ENCODE measurements at regions not wholly inside any gene's neighbourhood (a gene's known extent, or its start where the extent isn't known, plus 50 kb on each side); places are given as distances from the start of the nearest gene placed in this dataset.

DNA sequence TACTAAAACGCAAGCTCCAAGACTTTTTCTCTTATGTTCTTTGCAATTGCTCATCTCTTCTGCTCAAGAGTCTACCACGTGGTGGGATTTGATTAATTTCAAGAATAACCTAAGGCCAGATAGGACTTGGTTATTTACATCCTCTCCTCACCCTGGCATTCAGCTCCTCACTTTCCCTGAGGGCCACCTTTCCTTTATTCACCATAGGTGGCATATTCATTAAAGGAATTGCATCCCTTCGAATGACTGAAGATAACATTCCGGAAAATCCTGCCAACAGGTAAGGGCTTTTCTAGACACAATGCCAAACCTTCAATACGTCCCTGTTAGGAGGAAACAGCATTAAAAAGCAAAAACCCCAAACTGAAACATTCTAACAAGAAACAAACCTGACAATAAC, 220.0 kb upstream of the KBTBD8 start:
- Histone ChIP-seq H3K4me1 (no peaks in the 10 kb centered on the region), H3K27ac (no peak overlapping the region), H3K9ac (ENCODE audit: low read depth in 2 of 2, low read length in 2 of 2) (no peak overlapping the region), H3K9me3 (no peaks in the 10 kb centered on the region), H3K27me3 (no peaks in the 10 kb centered on the region), H3K4me3 (no peak overlapping the region), H3K36me3 (no peaks in the 10 kb centered on the region)
- TF ChIP-seq, protein P1, sequence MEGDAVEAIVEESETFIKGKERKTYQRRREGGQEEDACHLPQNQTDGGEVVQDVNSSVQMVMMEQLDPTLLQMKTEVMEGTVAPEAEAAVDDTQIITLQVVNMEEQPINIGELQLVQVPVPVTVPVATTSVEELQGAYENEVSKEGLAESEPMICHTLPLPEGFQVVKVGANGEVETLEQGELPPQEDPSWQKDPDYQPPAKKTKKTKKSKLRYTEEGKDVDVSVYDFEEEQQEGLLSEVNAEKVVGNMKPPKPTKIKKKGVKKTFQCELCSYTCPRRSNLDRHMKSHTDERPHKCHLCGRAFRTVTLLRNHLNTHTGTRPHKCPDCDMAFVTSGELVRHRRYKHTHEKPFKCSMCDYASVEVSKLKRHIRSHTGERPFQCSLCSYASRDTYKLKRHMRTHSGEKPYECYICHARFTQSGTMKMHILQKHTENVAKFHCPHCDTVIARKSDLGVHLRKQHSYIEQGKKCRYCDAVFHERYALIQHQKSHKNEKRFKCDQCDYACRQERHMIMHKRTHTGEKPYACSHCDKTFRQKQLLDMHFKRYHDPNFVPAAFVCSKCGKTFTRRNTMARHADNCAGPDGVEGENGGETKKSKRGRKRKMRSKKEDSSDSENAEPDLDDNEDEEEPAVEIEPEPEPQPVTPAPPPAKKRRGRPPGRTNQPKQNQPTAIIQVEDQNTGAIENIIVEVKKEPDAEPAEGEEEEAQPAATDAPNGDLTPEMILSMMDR (IDR thresholded peaks at IDR 0.05), result no peak
- no peak for DNase-seq
- intact Hi-C loops (cut with DNase I), result no loop called here

DNA sequence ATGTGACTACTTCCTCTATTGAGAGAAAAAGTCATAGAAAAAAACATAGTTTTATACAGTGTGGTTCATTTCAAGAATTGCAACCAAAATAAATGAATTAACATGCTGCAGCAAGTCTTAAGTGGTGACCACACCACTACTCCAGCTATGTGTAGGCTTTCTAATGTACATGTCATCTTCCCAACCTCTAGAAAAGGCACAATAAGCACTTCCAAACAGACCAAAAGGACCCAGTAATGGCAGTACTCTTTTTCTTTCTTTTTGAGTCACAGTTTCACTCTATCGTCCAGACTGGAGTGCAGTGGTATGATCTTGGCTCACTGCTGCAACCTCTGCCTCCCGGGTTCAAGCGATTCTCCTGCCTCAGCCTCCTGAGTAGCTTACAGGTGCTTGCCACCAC, 219.3 kb upstream of the KBTBD8 start:
- H3K4me1 ChIP-seq, result no peaks in the 10 kb centered on the region
- no peak overlapping the region for H3K27ac ChIP-seq
- H3K4me3 ChIP-seq, result no peak overlapping the region
- H3K9me3 ChIP-seq, result no peaks in the 10 kb centered on the region
- TF ChIP-seq, protein P1 (IDR thresholded peaks at IDR 0.05), result no peak
- H3K36me3 ChIP-seq, result no peaks in the 10 kb centered on the region
- no peak overlapping the region for H3K9ac ChIP-seq (ENCODE audit: low read depth in 2 of 2, low read length in 2 of 2)
- DNase-seq, result no peak
- intact Hi-C loops (cut with DNase I), result no loop called here
- no peaks in the 10 kb centered on the region for H3K27me3 ChIP-seq

DNA sequence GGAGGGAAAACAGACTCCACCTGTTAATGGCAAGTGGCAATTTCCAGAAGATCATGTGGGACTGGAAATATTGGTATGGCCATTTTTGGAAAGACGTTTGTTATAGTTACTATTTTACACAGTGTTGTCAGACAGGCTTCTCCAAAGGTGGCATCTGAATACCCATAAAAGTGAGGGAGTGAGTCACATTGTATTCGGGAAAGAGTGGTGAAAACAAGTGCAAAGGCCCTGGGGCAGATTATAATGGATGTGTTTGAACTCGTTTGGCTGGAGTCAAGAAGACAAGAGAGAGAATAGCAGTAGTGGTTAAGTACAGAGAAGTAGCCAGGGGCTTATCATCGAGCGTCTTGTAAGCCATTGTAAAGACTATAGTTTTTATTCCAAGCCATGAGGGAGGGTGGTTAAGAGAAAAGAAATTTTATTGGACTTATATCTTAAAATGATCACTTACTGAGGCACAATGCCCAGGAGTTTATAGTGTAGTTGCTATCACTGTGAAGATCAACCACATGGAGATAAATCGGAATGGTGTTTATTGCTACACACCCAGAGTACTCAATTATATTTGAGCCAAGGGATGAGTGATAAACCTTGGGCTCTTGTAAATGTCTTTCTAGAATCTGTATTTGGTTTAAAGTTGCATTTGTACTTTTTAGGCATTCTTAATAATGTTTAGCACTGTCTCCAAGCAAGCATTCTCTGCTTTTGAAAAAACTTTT, 212.8 kb upstream of the KBTBD8 start:
- TF ChIP-seq, protein P1 (IDR thresholded peaks at IDR 0.05), result no peak
- no peaks in the 10 kb centered on the region for H3K27me3 ChIP-seq
- DNase-seq, result no peak
- H3K9me3 ChIP-seq, result no peaks in the 10 kb centered on the region
- H3K4me1 ChIP-seq, result no peaks in the 10 kb centered on the region
- H3K36me3 ChIP-seq, result no peaks in the 10 kb centered on the region
- no peak overlapping the region for H3K9ac ChIP-seq (ENCODE audit: low read depth in 2 of 2, low read length in 2 of 2)
- H3K4me3 ChIP-seq, result no peak overlapping the region
- intact Hi-C loops (cut with DNase I), result no loop called here
- no peak overlapping the region for H3K27ac ChIP-seq

DNA sequence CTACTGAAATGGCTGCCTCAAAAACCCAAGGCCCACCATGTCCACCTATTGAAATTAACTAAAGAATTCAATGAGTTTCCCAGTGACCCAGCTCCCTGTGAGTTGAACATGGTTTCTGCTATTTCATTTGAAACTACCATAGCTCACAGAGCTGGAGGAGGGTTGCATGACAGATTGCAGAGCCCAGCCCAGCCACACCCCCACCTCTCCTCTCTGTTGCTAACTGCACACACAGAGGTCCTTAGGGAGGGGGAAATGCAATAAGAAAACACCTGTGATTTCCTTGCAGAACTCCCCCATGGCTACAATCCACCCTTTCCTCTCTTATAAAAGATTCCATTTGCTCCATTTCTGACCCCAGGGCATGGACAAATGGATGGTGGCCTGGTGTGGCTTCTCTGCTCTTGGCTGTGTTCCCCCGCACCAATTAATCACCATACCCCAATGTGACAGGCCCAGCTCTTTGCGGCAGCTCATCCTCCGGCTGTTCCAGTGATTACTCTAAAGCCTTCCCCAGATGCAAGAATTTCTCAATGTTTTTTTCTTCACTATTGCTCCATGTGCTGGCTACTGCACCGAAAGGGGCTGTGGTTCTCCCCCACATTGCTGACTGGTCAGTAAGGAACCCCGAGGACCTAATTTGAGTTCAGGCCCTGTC, 208.4 kb upstream of the KBTBD8 start:
- DNase-seq, result no peak
- Histone ChIP-seq H3K27ac (no peak overlapping the region), H3K27me3 (no peaks in the 10 kb centered on the region), H3K4me1 (no peaks in the 10 kb centered on the region), H3K36me3 (no peaks in the 10 kb centered on the region), H3K9me3 (no peaks in the 10 kb centered on the region), H3K4me3 (no peak overlapping the region), H3K9ac (ENCODE audit: low read depth in 2 of 2, low read length in 2 of 2) (no peak overlapping the region)
- TF ChIP-seq, protein P1 (IDR thresholded peaks at IDR 0.05), result no peak
- intact Hi-C loops (cut with DNase I), result no loop called here

DNA sequence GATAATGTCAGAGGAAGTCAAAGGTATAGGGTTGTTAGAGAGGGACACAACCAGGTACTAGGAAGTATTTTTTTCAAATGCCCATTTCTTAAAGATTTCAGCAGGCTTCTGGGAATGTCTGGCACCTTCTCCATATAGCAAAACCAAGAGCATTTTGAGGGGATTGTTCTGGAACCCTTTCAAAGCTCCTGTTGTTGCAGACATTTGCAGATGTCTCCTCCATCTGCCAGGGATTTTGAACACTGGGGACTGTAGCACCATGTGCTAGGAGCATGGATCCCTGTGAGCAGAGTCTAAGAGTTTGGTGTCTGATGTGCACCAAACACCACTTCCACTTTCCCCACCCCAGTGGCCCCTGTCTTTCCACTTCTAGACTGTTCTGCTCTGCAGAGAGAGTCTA, 206.0 kb upstream of the KBTBD8 start:
- Histone ChIP-seq H3K9me3 (no peaks in the 10 kb centered on the region), H3K4me1 (no peaks in the 10 kb centered on the region), H3K27ac (no peak overlapping the region), H3K36me3 (no peaks in the 10 kb centered on the region), H3K4me3 (no peak overlapping the region), H3K9ac (ENCODE audit: low read depth in 2 of 2, low read length in 2 of 2) (no peak overlapping the region), H3K27me3 (no peaks in the 10 kb centered on the region)
- no peak for DNase-seq
- intact Hi-C loops (cut with DNase I), result no loop called here
- TF ChIP-seq, protein P1 (IDR thresholded peaks at IDR 0.05), result no peak
